ENCODE measurements at regions not wholly inside any gene's neighbourhood (a gene's known extent, or its start where the extent isn't known, plus 50 kb on each side); places are given as distances from the start of the nearest gene placed in this dataset.

- no peak overlapping the region for H3K9ac ChIP-seq (ENCODE audit: insufficient read depth in 1 of 2, low read length in 2 of 2)
- H3K4me3 ChIP-seq: no peak overlapping the region
- H3K4me1 ChIP-seq (ENCODE audit: control insufficient read depth in 5 of 5, insufficient read depth in 5 of 5, low read length in 5 of 5): no peaks in the 10 kb centered on the region
- WGBS, 2 donors: 86 to 89% methylated on average over 8 of the region's 8 CpGs
- no peaks in the 10 kb centered on the region for H3K27me3 ChIP-seq (ENCODE audit: control insufficient read depth in 3 of 3, insufficient read depth in 3 of 3, low read length in 2 of 3)
- TF ChIP-seq CTCF (IDR thresholded peaks at IDR 0.05; ENCODE audit: control extremely low read depth, extremely low read depth): no peak
- no peak for ATAC-seq (ENCODE audit: insufficient read depth, low FRiP score)
- H3K9me3 ChIP-seq (ENCODE audit: control insufficient read depth in 4 of 4, insufficient read depth in 3 of 4, low read length in 3 of 4): peaks cover 0 to 2% (median 0%) of the 10 kb centered on the region in 4 donors
- no peak overlapping the region for H3K27ac ChIP-seq (ENCODE audit: low read depth in 1 of 2, low read length in 1 of 2)
- no peaks in the 10 kb centered on the region for H3K36me3 ChIP-seq (ENCODE audit: control insufficient read depth in 4 of 4, insufficient read depth in 4 of 4, low read length in 4 of 4)
- DNase-seq: no peak
Measured at GRCh38 chr10:27436710-27437109, 67.4 kb upstream of the RAB18 start.

GRCh38 chr10:27433976-27434375 is 70.1 kb upstream of the RAB18 start:
- H3K4me1 ChIP-seq (ENCODE audit: control insufficient read depth in 5 of 5, insufficient read depth in 5 of 5, low read length in 5 of 5): no peaks in the 10 kb centered on the region
- ATAC-seq (ENCODE audit: insufficient read depth, low FRiP score): no peak
- 89 to 94% methylated on average over 2 of the region's 2 CpGs for WGBS, 2 donors

GRCh38 chr10:27426948-27427467 is 77.1 kb upstream of the RAB18 start:
- Histone ChIP-seq H3K27me3 (ENCODE audit: control insufficient read depth in 3 of 3, insufficient read depth in 3 of 3, low read length in 2 of 3) (no peaks in the 10 kb centered on the region), H3K36me3 (ENCODE audit: control insufficient read depth in 4 of 4, insufficient read depth in 4 of 4, low read length in 4 of 4) (no peaks in the 10 kb centered on the region), H3K9ac (ENCODE audit: insufficient read depth in 1 of 2, low read length in 2 of 2) (no peak overlapping the region), H3K4me1 (ENCODE audit: control insufficient read depth in 5 of 5, insufficient read depth in 5 of 5, low read length in 5 of 5) (no peaks in the 10 kb centered on the region), H3K4me3 (no peak overlapping the region), H3K9me3 (ENCODE audit: control insufficient read depth in 4 of 4, insufficient read depth in 3 of 4, low read length in 3 of 4) (no peaks in the 10 kb centered on the region), H3K27ac (ENCODE audit: low read depth in 1 of 2, low read length in 1 of 2) (no peak overlapping the region)
- TF ChIP-seq CTCF (IDR thresholded peaks at IDR 0.05; ENCODE audit: control extremely low read depth, extremely low read depth): no peak
- 74 to 84% methylated on average over 2 of the region's 2 CpGs for WGBS, 2 donors
- DNase-seq (no peak), ATAC-seq (ENCODE audit: insufficient read depth, low FRiP score) (no peak)

More at GRCh38 chr10:27433976-27434375, 70.1 kb upstream of the RAB18 start:
- no peak for TF ChIP-seq CTCF (IDR thresholded peaks at IDR 0.05; ENCODE audit: control extremely low read depth, extremely low read depth)
- DNase-seq: no peak
- Histone ChIP-seq H3K9me3 (ENCODE audit: control insufficient read depth in 4 of 4, insufficient read depth in 3 of 4, low read length in 3 of 4) (peaks cover 0 to 2% (median 0%) of the 10 kb centered on the region in 4 donors), H3K27me3 (ENCODE audit: control insufficient read depth in 3 of 3, insufficient read depth in 3 of 3, low read length in 2 of 3) (no peaks in the 10 kb centered on the region), H3K27ac (ENCODE audit: low read depth in 1 of 2, low read length in 1 of 2) (no peak overlapping the region), H3K36me3 (ENCODE audit: control insufficient read depth in 4 of 4, insufficient read depth in 4 of 4, low read length in 4 of 4) (no peaks in the 10 kb centered on the region), H3K9ac (ENCODE audit: insufficient read depth in 1 of 2, low read length in 2 of 2) (no peak overlapping the region), H3K4me3 (no peak overlapping the region)

GRCh38 chr10:27413831-27414348 is 90.2 kb upstream of the RAB18 start:
- Histone ChIP-seq H3K9me3 (ENCODE audit: control insufficient read depth in 4 of 4, insufficient read depth in 3 of 4, low read length in 3 of 4) (peaks cover 0 to 9% (median 0%) of the 10 kb centered on the region in 4 donors), H3K9ac (ENCODE audit: insufficient read depth in 1 of 2, low read length in 2 of 2) (no peak overlapping the region), H3K27me3 (ENCODE audit: control insufficient read depth in 3 of 3, insufficient read depth in 3 of 3, low read length in 2 of 3) (peaks cover 7 to 18% (median 10%) of the 10 kb centered on the region in 3 donors), H3K36me3 (ENCODE audit: control insufficient read depth in 4 of 4, insufficient read depth in 4 of 4, low read length in 4 of 4) (no peaks in the 10 kb centered on the region), H3K4me1 (ENCODE audit: control insufficient read depth in 5 of 5, insufficient read depth in 5 of 5, low read length in 5 of 5) (no peaks in the 10 kb centered on the region), H3K4me3 (no peak overlapping the region), H3K27ac (ENCODE audit: low read depth in 1 of 2, low read length in 1 of 2) (no peak overlapping the region)
- ATAC-seq (ENCODE audit: insufficient read depth, low FRiP score) (no peak), DNase-seq (no peak)
- TF ChIP-seq CTCF (IDR thresholded peaks at IDR 0.05; ENCODE audit: control extremely low read depth, extremely low read depth): no peak
- 56 to 57% methylated on average over 34 of the region's 34 CpGs for WGBS, 2 donors
